HEK293T (cell line): ENCODE measurements at regions not wholly inside any gene's neighbourhood (a gene's known extent, or its start where the extent isn't known, plus 50 kb on each side); places are given as distances from the start of the nearest gene placed in this dataset.
"Not testable (repeated sequence)": the region's sequence is repeated elsewhere in the genome, so short reads cannot be mapped to it uniquely, and the experiment has no call there.

Source experiments
- CTCF ChIA-PET: fragments of 350-600 bp; formaldehyde crosslinking; extraction: SDS; loops from one replicate; lab custom pipeline; 2021; ENCODE audit warnings: antibody characterized with exemption, inconsistent platforms; lab: Yijun Ruan, JAX
- POLR2A ChIA-PET: fragments of 350-600 bp; formaldehyde crosslinking; extraction: SDS; loops from one replicate; lab custom pipeline; 2020; ENCODE audit warnings: antibody characterized with exemption, inconsistent platforms; lab: Yijun Ruan, JAX
- DNase-seq: peaks from one replicate; pipeline ENCODE4 v3.0.0; 2012; ENCODE audit warnings: mixed read lengths; ENCODE audit errors: extremely low spot score
- ARNT ChIP-seq: fragments of 450-650 bp; IDR thresholded peaks from 2 replicates; pipeline ENCODE4 v1.6.1; 2017; ENCODE audit warnings: mild to moderate bottlenecking
- BHLHE40 ChIP-seq: fragments of 450-650 bp; IDR thresholded peaks from 2 replicates; pipeline ENCODE4 v1.6.1; 2016; ENCODE audit warnings: mild to moderate bottlenecking, moderate library complexity, borderline replicate concordance
- CTBP1 ChIP-seq: fragments of 450-650 bp; IDR thresholded peaks from 2 replicates; pipeline ENCODE4 v1.6.1; 2016; ENCODE audit warnings: borderline replicate concordance
- ELF4 ChIP-seq: fragments of 450-650 bp; IDR thresholded peaks from 2 replicates; pipeline ENCODE4 v1.6.1; 2017; ENCODE audit warnings: antibody characterized with exemption
- FOXA1 ChIP-seq: fragments of 450-650 bp; IDR thresholded peaks from 2 replicates; pipeline ENCODE4 v1.6.1; 2016; ENCODE audit warnings: mild to moderate bottlenecking
- FOXK2 ChIP-seq: fragments of 450-650 bp; IDR thresholded peaks from 2 replicates; pipeline ENCODE4 v1.6.1; 2016; ENCODE audit warnings: mild to moderate bottlenecking
- FOXM1 ChIP-seq: fragments of 450-650 bp; IDR thresholded peaks from 2 replicates; pipeline ENCODE4 v1.6.1; 2017; ENCODE audit warnings: mild to moderate bottlenecking, borderline replicate concordance
- HDGF ChIP-seq: fragments of 450-650 bp; IDR thresholded peaks from 2 replicates; pipeline ENCODE4 v1.6.1; 2017; ENCODE audit warnings: antibody characterized with exemption, borderline replicate concordance
- L3MBTL2 ChIP-seq: fragments of 450-650 bp; conservative IDR thresholded peaks from 2 replicates; pipeline ENCODE4 v1.6.1; 2016; ENCODE audit warnings: mild to moderate bottlenecking
- LEF1 ChIP-seq: fragments of 450-650 bp; IDR thresholded peaks from 2 replicates; pipeline ENCODE4 v1.6.1; 2017; ENCODE audit warnings: mild to moderate bottlenecking, borderline replicate concordance
- NFRKB ChIP-seq: fragments of 450-650 bp; IDR thresholded peaks from 2 replicates; pipeline ENCODE4 v1.6.1; 2016; ENCODE audit warnings: mild to moderate bottlenecking, moderate library complexity
- SP1 ChIP-seq: fragments of 450-650 bp; IDR thresholded peaks from 2 replicates; pipeline ENCODE4 v1.6.1; 2017
- SUZ12 ChIP-seq: fragments of 450-650 bp; IDR thresholded peaks from 2 replicates; pipeline ENCODE4 v1.6.1; 2016; ENCODE audit warnings: mild to moderate bottlenecking
- TARDBP ChIP-seq: fragments of 450-650 bp; IDR thresholded peaks from 2 replicates; pipeline ENCODE4 v1.6.1; 2016
- ZNF384 ChIP-seq: fragments of 450-650 bp; IDR thresholded peaks from 2 replicates; pipeline ENCODE4 v1.6.1; 2016
- TF ChIP-seq, protein P1 (sequence below): fragments of 450-650 bp; IDR thresholded peaks from 2 replicates; pipeline ENCODE4 v1.6.1; 2016

DNA sequence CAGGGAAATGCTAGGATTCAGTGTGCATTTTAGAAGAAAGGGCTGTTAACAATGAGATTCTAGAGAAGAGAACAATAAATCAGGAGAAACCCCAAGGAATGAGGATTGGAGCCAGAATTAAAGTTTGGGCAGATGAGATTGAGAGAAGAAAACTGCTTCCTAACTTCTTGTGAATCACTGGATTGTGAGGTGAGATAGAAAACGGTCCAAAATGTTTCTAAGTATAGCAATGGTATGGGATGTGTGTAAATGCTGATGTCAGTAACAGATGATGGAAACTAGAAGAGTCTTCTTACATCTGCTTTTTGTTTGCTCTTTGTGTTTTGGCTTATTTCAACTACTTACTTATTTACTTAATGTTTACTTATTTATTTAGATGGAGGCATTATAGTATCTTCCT is 123.0 kb downstream of the KCNJ2 start:
- DNase-seq = no peak
- ChIA-PET CTCF (no interaction called here), POLR2A (no interaction called here)
- TF ChIP-seq, protein P1, sequence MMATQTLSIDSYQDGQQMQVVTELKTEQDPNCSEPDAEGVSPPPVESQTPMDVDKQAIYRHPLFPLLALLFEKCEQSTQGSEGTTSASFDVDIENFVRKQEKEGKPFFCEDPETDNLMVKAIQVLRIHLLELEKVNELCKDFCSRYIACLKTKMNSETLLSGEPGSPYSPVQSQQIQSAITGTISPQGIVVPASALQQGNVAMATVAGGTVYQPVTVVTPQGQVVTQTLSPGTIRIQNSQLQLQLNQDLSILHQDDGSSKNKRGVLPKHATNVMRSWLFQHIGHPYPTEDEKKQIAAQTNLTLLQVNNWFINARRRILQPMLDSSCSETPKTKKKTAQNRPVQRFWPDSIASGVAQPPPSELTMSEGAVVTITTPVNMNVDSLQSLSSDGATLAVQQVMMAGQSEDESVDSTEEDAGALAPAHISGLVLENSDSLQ = no peak
- TF ChIP-seq CTBP1 = no peak
- no peak for TF ChIP-seq SP1
- no peak for TF ChIP-seq FOXK2
- no peak for TF ChIP-seq ARNT
- no peak for TF ChIP-seq HDGF
- no peak for TF ChIP-seq ELF4
- no peak for TF ChIP-seq SUZ12
- no peak for TF ChIP-seq BHLHE40
- no peak for TF ChIP-seq FOXM1
- no peak for TF ChIP-seq TARDBP
- TF ChIP-seq ZNF384 = no peak
- no peak for TF ChIP-seq FOXA1
- TF ChIP-seq LEF1 = no peak

DNA sequence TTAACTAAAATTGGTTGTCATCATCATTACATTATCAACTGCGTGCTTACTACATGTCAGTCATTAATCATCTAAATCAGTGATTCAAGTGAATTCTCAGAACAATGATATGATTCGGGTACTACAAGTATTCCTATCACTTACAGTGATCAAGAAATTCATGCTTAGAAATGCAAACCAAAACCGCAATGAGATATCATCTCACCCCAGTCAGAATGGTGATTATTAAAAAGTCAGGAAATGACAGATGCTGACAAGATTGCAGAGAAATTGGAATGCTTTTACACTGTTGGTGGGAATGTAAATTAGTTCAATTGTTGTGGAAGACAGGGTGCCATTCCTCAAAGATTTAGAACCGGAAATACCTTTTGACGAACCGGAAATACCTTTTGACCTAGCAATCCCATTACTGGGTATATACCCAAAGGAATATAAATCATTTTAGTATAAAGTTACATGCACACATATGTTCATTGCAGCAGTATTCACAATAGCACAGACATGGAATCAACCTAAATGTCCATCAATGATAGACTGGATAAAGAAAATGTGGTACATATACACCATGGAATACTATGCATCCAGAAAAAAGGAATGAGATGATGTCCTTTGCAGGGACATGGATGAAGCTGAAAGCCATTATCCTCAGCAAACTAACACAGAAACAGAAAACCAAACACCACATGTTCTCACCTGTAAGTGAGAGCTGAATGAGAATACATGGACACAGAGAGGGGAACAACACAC is 124.4 kb downstream of the KCNJ2 start:
- DNase-seq, POLR2A ChIA-PET, CTCF ChIA-PET: not testable (repeated sequence)

- DNase-seq = no peak
- ChIA-PET POLR2A (no interaction called here), CTCF (no interaction called here)
- TF ChIP-seq TARDBP = no peak
- TF ChIP-seq, protein P1 = no peak
- no peak for TF ChIP-seq CTBP1
- no peak for TF ChIP-seq FOXK2
Measured at GRCh38 chr17:70295329-70295728, 126.0 kb downstream of the KCNJ2 start.

- DNase-seq = no peak
- POLR2A ChIA-PET = no interaction called here
- no peak for TF ChIP-seq SP1
- TF ChIP-seq L3MBTL2 = no peak
- TF ChIP-seq SUZ12 = no peak
- TF ChIP-seq LEF1 = no peak
- TF ChIP-seq CTBP1 = no peak
- TF ChIP-seq, protein P1 = no peak
- TF ChIP-seq BHLHE40 = no peak
- TF ChIP-seq ELF4 = no peak
- CTCF ChIA-PET = no interaction called here
Measured at GRCh38 chr17:70295731-70296130, 126.4 kb downstream of the KCNJ2 start.

DNA sequence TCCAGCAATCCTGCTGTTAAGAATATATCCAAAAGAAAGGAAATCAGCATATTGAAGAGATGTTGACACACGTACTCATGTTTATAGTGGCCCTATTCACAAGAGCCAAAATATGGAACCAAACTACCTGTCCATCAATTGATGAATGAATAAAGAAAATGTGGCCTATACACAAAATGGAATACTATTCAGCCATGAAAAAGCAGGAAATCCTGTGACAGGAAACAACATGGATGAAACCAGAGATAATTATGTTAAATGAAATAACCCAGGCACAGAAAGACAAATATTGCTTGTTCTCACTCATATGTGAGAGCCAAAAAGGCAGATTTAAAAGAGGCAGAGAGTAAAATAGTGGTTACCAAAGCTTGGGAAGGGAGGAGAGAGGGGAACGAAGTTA is 127.1 kb downstream of the KCNJ2 start:
- CTCF ChIA-PET = no interaction called here
- POLR2A ChIA-PET = no interaction called here
- TF ChIP-seq, protein P1 = no peak
- TF ChIP-seq SP1 = no peak
- TF ChIP-seq ELF4 = no peak
- no peak for TF ChIP-seq ARNT
- TF ChIP-seq ZNF384 = no peak
- DNase-seq = no peak

GRCh38 chr17:70297397-70297796 is 128.1 kb downstream of the KCNJ2 start:
- ChIA-PET POLR2A (no interaction called here), CTCF (no interaction called here)
- DNase-seq = no peak
- TF ChIP-seq SUZ12 (no peak), HDGF (no peak), NFRKB (no peak), ZNF384 (no peak), FOXK2 (no peak), FOXM1 (no peak)

- POLR2A ChIA-PET = no interaction called here
- CTCF ChIA-PET = interaction anchor here (0.8 kb wide), 1 partner anchor 690 kb away, joined by 6 read pairs; no protein-coding TSS in a partner anchor
- no peak for DNase-seq
- TF ChIP-seq FOXK2 (no peak), SUZ12 (no peak), FOXM1 (no peak), SP1 (no peak), CTBP1 (no peak), ZNF384 (no peak), ELF4 (no peak), FOXA1 (no peak), HDGF (no peak), ARNT (no peak), BHLHE40 (no peak), L3MBTL2 (no peak), TARDBP (no peak), NFRKB (no peak), LEF1 (no peak)
- TF ChIP-seq, protein P1 = no peak
Measured at GRCh38 chr17:70298929-70299531, 129.7 kb downstream of the KCNJ2 start.
